Body of pancreas (tissue), 4 donors: ENCODE measurements at regions not wholly inside any gene's neighbourhood (a gene's known extent, or its start where the extent isn't known, plus 50 kb on each side); places are given as distances from the start of the nearest gene placed in this dataset.

Source experiments
- ATAC-seq: fragments of 150-250 bp; one replicate; pipeline ENCODE4 v1.9.1; 2016
- DNase-seq, 4 donors: peaks; one replicate each; pipeline ENCODE4 v3.0.0-alpha.2; 2019
- H3K27ac ChIP-seq, 4 donors: fragments of 200-600 bp; sonication (generic); 1 replicate in 3 of 4; 2 replicates in 1 of 4; pipeline versions ENCODE4 v1.5.1 to v1.6.1; 2016 to 2019; ENCODE audit warnings: mild to moderate bottlenecking in 1 of 4, mixed read lengths in 1 of 4, moderate library complexity in 1 of 4
- H3K27me3 ChIP-seq, 2 donors: fragments of 200-600 bp; sonication (generic); one replicate each; pipeline ENCODE4 v1.6.0; 2016; ENCODE audit warnings: mild to moderate bottlenecking in 1 of 2
- H3K36me3 ChIP-seq, 2 donors: fragments of 200-600 bp; sonication (generic); replicated peaks in 1 of 2; 2 replicates each; pipeline ENCODE4 v1.5.1; 2016; ENCODE audit warnings: low read depth in 2 of 2; ENCODE audit not compliant: insufficient read depth in 1 of 2
- H3K4me1 ChIP-seq: fragments of 200-600 bp; sonication (generic); one replicate; pipeline ENCODE4 v1.6.0; 2016
- H3K4me3 ChIP-seq, 2 donors: fragments of 200-600 bp; sonication (generic); 1 replicate in 1 of 2; 2 replicates in 1 of 2; pipeline ENCODE4 v1.5.1; 2016 to 2019
- H3K9me3 ChIP-seq, 3 donors: fragments of 200-600 bp; sonication (generic); 1 replicate in 2 of 3; 2 replicates in 1 of 3; pipeline ENCODE4 v1.5.1; 2016
- POLR2A ChIP-seq, 3 donors: fragments of 450-650 bp; IDR thresholded peaks; one replicate each; pipeline ENCODE4 v1.6.1; 2016; ENCODE audit warnings: antibody characterized with exemption in 3 of 3, mild to moderate bottlenecking in 2 of 3
- WGBS, 2 donors: methylation state at CpG; one replicate each; pipeline ENCODE4 v1.1.5; 2017; 5-methylcytosine and 5-hydroxymethylcytosine counted together
- intact Hi-C: fragments of 100-400 bp; cut with DNase I; formaldehyde crosslinking; loops from one replicate; pipeline ENCODE4 v1.15.1; 2023
- TF ChIP-seq, protein P1 (sequence below), 7 experiments: fragments of 450-650 bp in 4 of 7; fragments of 200-600 bp in 3 of 7; sonication (generic) in 3 of 7; IDR thresholded peaks; one replicate each; pipeline ENCODE4 v1.5.1; 2016 to 2019; ENCODE audit warnings: antibody characterized with exemption in 7 of 7

DNA sequence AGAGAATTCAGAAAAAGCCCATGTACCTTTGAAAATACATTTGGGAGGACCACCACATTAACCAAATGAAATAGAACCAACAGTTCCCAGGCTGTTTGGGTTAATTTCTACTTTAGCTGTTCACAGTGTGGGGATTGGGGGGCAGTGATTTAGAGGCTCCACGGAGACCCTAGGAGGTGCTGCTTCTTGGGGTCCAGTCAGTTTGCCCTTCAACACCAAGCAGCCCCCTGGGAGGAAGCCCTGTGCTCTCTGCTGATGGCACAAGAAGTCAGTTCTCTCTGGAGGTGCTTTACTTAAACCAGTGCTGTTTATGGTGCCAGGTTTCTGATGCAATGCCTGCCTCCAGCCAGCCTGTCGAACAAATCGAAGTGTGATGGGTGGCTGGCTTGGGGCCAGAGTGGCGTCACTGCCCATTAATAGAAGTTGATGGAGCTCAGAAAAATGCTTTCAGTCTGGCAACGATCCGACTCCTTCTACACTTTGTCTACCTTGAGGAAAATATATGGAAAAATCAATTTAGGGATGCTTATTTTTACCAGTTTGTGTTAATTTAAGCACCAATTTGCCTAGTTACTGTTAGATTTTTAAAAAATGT is 134.0 kb downstream of the SNX18 start:
- no peaks in the 10 kb centered on the region for H3K27me3 ChIP-seq
- intact Hi-C loops = no loop called here
- no peak overlapping the region for H3K4me3 ChIP-seq
- peaks cover 12% of the 10 kb centered on the region for H3K4me1 ChIP-seq
- H3K36me3 ChIP-seq = no peaks in the 10 kb centered on the region
- peak; percentile 85 to 93 (median 92) for DNase-seq
- no peaks in the 10 kb centered on the region for H3K9me3 ChIP-seq
- peak; percentile 88 for ATAC-seq
- peak overlapping the region; percentile 21 to 43 (median 38) for H3K27ac ChIP-seq
- WGBS, 2 donors = 16 to 20% methylated on average over 6 of the region's 6 CpGs
- TF ChIP-seq, protein P1, sequence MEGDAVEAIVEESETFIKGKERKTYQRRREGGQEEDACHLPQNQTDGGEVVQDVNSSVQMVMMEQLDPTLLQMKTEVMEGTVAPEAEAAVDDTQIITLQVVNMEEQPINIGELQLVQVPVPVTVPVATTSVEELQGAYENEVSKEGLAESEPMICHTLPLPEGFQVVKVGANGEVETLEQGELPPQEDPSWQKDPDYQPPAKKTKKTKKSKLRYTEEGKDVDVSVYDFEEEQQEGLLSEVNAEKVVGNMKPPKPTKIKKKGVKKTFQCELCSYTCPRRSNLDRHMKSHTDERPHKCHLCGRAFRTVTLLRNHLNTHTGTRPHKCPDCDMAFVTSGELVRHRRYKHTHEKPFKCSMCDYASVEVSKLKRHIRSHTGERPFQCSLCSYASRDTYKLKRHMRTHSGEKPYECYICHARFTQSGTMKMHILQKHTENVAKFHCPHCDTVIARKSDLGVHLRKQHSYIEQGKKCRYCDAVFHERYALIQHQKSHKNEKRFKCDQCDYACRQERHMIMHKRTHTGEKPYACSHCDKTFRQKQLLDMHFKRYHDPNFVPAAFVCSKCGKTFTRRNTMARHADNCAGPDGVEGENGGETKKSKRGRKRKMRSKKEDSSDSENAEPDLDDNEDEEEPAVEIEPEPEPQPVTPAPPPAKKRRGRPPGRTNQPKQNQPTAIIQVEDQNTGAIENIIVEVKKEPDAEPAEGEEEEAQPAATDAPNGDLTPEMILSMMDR (IDR thresholded peaks at IDR 0.05) = no peak
- TF ChIP-seq POLR2A (IDR thresholded peaks at IDR 0.05) = no peak

DNA sequence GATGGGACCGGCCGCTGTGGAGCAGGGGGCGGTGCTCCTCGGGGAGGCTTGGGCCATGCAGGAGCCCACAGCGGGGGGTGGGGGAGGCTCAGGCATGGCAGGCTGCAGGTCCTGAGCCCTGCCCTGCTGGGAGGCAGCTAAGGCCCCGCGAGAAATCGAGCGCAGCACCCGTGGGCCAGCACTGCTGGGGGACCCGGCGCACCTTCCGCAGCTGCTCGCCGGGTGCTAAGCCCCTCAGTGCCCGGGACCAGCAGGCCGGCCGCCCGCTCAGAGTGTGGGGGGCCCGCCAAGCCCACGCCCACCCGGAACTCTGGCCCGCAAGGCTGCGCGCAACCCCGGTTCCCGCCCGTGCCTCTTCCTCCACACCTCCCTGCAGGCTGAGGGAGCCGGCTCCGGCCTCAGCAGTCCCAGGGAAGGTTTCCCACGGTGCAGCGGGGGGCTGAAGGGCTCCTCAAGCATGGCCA is 131.5 kb downstream of the SNX18 start:
- ATAC-seq (no peak), DNase-seq (no peak)
- no peak overlapping the region for H3K4me3 ChIP-seq
- 93 to 97% methylated on average over 2 to 32 of the region's 32 CpGs for WGBS, 2 donors
- no peaks in the 10 kb centered on the region for H3K9me3 ChIP-seq
- intact Hi-C loops = no loop called here
- TF ChIP-seq, protein P1 (IDR thresholded peaks at IDR 0.05) = no peak
- TF ChIP-seq POLR2A (IDR thresholded peaks at IDR 0.05) = no peak
- H3K27ac ChIP-seq = no peak overlapping the region
- H3K4me1 ChIP-seq = peaks cover 12% of the 10 kb centered on the region
- H3K36me3 ChIP-seq = no peaks in the 10 kb centered on the region
- H3K27me3 ChIP-seq = no peaks in the 10 kb centered on the region

DNA sequence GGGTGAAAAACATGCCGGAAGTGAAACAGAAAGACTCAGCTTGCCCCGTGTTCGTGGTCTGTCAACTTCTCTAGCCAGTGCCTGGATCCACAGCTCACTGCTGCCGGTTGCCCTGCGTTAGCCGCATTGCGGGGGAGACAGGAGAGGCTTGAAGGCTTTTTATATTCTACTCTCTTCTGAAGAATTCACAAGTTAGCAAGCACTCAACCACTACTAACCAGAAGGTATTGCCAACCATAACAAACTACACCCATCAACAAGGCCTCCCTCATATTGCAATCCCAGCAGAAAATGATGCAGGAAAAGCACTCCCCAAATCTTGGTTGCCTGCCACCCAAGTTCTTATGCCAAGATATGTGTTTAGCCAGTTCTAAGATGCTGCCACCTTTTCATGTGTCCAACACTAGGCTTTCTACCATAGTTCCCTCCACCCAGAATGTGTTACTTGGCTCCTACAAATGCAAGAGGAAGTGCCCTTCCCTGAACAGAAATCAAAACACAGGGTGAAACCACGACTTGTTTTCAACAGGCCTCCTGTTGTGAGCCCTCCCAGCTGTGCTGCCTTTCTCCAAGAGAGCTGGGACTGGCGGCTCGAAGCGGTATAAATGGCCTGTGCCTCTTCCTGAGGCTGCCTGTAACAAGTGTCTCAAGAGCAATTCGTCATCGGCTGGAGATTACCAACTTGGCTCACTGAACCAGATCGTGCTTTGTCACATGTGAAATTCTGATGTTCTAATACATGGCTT is 129.0 kb downstream of the SNX18 start:
- H3K27me3 ChIP-seq = no peaks in the 10 kb centered on the region
- peaks cover 4% of the 10 kb centered on the region for H3K4me1 ChIP-seq
- ATAC-seq (peak; percentile 19), DNase-seq (peak in 3 of 4 donors; percentile 42 to 64 (median 50))
- peak overlapping the region in 2 of 4 donors; percentile 39 to 60 for H3K27ac ChIP-seq
- WGBS, 2 donors = 34 to 41% methylated on average over 14 of the region's 14 CpGs
- intact Hi-C loops = no loop called here
- H3K9me3 ChIP-seq = no peaks in the 10 kb centered on the region
- no peak overlapping the region for H3K4me3 ChIP-seq
- no peaks in the 10 kb centered on the region for H3K36me3 ChIP-seq
- peak in 1 of 3 donors; percentile 20 for TF ChIP-seq POLR2A (IDR thresholded peaks at IDR 0.05)
- TF ChIP-seq, protein P1 (IDR thresholded peaks at IDR 0.05) = no peak

DNA sequence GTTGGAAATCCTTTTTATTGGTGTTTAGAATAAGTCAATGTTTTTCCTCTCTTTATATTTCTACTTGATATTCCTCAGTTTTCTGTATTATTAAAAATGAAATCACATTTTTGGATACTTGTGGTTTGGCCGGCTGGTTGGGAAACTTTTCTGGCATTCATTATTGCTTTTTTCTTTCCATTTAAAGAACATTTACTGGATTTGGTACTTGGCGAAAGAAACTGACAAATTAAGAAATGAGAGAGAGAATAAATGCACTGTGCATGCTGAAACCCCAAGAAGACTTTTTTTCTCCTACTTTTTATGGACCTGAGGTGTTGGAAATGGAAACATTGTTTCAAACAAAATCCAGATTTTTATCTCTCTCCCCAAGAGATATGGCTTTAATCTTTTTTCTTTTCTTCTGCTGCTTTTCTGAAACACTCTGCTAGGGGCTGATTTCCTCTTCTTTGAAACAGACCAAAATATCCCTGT is 128.4 kb downstream of the SNX18 start:
- 65 to 74% methylated on average over 2 of the region's 2 CpGs for WGBS, 2 donors
- Histone ChIP-seq H3K27me3 (no peaks in the 10 kb centered on the region), H3K4me3 (no peak overlapping the region), H3K27ac (peak overlapping the region in 2 of 4 donors; percentile 39 to 60), H3K36me3 (no peaks in the 10 kb centered on the region), H3K4me1 (no peaks in the 10 kb centered on the region), H3K9me3 (no peaks in the 10 kb centered on the region)
- TF ChIP-seq, protein P1 (IDR thresholded peaks at IDR 0.05) = no peak
- TF ChIP-seq POLR2A (IDR thresholded peaks at IDR 0.05) = no peak
- no peak for ATAC-seq
- DNase-seq = no peak
- intact Hi-C loops = no loop called here
